A549 (cell line): ENCODE measurements at regions not wholly inside any gene's neighbourhood (a gene's known extent, or its start where the extent isn't known, plus 50 kb on each side); places are given as distances from the start of the nearest gene placed in this dataset.

Source experiments
- small RNA-seq, 6 experiments: library from RNA; depleted of rRNA; stranded (forward); fragments of <200 nt; gene quantifications; one replicate each; pipeline ENCODE3, GENCODE V24; 2012

Small RNA genes lying in the stretch of these regions (small RNA-seq; reads per million reads assigned to genes)
- 0 reads per million in 6 experiments for gene RN7SL221P
